GM18873 (cell line): ENCODE measurements at regions not wholly inside any gene's neighbourhood (a gene's known extent, or its start where the extent isn't known, plus 50 kb on each side); places are given as distances from the start of the nearest gene placed in this dataset.
"Not testable (repeated sequence)": the region's sequence is repeated elsewhere in the genome, so short reads cannot be mapped to it uniquely, and the experiment has no call there.

Experiments used
- ATAC-seq: cut with Tn5 transposase; IDR thresholded peaks from one replicate; pipeline ENCODE4 v1.9.1; 2021; ENCODE audit warnings: mild to moderate bottlenecking, moderate library complexity, moderate number of reproducible peaks; ENCODE audit not compliant: unreplicated experiment, low FRiP score

DNA sequence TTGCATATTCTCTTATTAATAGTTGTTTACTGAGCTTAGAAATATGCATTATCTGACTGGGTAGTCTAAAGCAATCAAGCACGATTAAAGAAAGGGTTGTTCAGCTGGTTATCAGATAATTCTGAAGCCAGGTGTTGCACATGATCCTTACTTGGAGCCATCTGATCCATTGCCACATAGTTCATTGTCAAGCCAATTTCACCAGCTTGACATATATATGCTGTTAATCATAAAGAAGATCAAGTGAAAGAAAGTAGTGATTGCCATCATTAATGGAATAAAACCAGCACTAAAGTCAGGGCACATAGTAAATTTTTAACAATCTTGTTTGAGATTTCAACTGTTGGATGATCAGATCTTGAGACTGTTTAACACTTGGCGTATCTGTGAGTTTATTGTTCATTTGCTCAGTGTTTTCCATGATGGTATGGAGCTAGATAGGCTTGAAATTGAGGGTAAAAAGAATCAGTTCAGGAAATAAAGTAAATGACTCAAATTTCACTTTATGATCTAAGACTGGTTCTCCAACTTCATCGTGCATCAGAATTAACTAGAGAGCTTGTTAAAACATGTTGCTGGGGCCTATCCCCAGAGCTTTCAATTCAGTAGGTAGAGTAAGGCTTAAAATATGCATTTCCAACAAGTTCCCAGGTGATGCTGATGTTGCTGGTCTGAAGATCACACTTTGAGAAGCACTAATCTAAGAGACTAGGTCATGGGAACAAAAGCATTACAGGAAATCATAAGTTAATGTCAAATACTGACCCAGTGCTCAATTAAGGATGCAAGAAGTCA, 539.6 kb downstream of the SATB2 start:
- no peak for ATAC-seq

DNA sequence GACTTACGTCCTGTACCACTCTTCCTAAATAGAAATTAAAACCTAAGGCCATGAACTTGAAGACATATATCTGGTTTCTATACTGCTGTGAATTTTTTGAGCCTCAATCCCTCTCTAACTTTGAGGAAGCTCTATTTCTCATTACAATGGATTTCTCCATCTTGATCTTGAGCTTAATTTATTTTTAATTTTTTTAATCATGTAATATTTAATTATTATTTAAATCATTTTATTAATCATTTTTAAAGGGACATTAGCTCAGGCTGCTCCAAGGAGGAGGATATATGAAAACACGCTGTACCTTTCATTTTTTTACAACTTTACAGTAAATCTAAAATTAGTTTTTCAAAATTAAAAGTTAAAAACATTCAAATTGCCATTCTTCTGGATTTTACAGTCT, 540.5 kb downstream of the SATB2 start:
- ATAC-seq = no peak

DNA sequence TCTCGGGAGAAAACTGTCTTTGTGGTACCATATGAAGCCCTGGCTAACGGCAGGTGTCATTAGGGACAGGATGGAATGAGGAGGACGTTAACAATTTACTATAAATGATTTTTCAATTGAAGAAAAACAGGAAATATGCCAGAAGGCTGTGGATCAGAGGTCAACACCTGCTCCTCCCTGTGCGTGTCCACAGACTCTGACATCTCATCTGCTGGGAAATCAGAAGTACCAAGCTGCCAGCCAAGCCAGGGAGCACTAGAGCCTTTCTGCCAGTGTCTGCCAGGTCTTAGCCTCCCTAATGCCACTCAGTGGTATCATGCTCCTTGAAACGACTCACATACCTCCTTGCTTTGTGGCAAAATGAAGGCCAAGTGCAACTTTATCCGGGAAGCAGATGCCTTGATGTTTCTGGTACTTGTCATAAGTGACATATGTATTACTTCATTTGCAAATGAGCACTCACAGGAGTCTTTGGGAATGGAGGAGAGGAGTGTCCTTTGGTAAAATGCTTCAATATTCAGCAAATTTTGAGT, 541.1 kb downstream of the SATB2 start:
- ATAC-seq = no peak

DNA sequence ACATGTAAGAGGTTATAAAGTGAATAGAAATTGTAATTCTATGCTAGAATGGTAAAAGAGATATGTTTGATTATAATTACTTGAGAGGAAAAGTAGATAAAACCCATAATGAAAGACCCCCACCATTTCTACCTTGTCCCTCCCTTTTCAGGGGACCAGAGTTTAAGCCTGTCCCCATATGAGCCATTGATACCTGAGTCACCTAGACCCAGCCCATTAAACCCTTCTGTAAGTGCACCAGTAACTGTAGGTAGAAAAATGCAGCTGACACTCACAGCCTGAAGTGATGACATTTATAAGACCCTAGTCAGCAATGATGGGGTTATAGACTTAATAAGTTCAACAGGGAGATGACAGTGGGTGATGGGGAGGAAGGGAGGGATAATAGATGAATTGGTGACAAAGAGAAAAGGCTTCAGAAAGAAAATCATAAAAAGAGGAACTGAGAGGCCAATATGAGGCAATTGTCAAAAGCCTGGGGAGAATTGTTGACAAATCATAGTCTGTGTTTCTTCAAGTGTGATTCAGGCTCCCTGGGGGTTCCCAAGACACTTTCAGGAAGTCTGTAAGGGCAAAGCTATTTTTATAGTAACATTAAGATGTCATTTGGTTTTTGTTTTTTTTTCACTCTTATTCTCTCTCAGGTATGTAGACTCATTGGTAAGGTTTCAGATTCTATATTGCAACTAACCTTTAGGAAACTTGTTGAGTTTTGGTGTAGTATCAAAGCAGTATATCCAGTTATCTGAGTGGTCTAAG, 544.2 kb downstream of the SATB2 start:
- ATAC-seq = peak; percentile 99

DNA sequence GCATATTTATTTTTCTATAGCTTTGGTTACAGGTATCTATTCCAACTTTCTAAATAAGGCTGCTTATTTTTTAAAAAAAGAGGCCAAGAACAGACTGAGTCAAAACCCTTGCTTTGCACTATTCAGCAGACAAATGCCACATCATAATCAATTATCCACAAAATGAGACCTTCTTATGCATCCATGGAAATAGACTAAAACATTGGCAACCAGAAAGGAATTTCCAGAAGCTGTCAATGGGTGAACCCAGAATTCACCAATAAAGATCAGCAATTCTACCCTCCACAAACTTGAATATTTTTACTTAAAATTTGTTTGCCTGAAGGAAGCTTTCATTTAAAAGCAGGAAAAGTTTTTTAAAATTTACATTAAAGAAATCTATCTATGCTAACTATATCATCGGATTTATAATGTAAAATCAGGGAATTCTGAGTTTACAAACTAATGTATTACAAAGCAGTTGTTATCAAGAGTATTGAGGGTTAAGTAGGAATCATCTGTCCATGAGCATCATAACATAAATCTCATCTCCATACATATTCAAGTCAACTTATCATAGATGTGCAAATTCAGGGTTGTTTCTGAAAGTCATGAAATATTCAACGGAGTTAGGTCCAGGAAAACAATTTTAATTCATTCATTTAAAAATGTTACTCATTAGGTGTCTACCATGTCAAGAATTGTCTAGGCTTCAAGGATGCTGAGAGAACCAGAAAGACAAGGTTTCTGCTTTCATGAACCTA, 548.0 kb downstream of the SATB2 start:
- no peak for ATAC-seq

DNA sequence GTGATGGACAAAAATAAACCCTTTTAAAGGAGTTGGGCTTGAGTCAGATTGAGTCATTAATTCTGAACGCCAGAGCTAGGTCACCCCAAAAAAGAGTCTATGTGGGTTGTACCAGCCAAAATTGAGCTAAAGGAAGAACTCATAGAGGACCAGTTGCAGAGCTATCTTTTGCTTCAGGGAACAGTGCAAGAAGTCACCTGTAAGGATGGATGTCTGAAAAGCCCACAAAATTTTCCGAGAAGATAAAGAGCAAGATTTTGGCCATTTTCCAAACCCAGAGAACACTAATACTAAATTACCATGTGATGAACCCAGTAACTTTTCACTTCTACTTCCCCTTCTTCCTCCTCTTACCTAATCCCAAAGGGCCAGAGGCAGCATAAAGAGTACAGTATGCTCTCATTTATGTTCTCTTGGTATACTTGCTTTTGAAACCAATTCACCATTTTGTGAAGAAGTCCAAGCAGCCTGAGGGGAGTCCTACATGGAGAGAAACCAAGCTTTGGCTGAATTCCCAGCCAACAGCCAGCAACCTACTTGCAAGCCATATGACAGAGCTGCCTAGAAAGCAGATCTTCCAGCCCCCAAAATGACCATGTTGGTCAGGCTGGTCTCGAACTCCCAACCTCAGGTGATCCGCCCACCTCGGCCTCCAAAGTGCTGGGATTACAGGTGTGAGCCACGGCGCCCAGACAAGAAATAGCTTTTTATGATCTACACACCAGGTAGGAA, 551.7 kb downstream of the SATB2 start:
- no peak for ATAC-seq

DNA sequence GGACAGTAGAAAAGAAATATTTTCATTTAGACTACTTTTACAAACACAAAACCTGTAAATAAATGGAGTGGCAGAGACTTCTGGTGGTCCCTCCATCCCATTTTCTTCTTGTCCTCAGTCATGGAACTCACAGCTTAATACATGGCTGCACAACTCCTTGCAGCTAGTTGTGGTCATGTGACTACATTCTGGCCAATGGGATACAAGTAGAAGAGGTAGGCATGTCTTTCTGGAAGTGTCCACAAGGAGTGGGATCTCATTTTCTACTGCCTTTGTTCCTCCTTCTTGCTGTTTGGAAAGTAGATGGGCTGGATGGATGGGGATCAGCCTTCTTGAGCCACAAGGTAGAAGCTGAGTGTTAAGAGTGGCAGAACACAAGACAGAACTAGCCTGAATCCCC, 555.8 kb downstream of the SATB2 start:
- ATAC-seq = no peak

DNA sequence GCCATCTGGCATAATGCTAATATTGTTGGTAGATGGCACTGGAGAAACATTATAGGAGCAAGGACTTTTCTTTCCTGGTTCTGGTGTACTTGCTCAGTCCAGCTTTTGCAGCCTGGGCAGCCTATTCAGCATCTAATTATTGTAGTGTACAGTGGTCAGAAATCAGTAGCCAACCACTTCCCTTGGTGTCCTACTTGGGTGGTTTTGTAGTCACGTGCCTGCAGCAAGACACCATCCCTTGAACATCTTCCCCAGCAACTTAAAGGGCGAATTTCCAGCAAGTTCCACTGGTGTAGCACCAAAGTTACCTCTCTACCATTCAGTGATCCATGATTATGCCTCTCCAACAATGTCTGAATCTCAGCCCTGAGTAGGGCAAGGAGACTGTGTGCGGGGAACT, 557.6 kb downstream of the SATB2 start:
- ATAC-seq = no peak

DNA sequence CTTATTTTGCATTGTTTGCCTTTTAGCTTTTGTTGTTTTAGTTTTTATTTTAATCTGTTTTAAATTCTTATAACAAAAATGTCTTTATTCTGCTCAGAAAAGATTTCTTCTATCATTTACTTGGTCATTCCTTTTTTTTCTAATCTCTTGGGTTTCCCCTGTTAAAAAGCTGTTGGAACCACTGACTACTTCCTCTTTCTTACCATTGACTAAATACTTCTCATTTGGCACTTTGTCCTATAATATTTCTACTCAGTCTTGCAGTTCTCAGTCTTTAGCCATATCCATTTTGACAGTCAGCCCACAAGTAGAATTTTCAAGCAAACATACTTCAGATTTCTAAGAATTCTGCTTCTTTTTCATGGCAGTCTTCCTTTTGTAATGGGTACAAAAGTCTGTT, 567.2 kb downstream of the SATB2 start:
- ATAC-seq = peak; percentile 72

DNA sequence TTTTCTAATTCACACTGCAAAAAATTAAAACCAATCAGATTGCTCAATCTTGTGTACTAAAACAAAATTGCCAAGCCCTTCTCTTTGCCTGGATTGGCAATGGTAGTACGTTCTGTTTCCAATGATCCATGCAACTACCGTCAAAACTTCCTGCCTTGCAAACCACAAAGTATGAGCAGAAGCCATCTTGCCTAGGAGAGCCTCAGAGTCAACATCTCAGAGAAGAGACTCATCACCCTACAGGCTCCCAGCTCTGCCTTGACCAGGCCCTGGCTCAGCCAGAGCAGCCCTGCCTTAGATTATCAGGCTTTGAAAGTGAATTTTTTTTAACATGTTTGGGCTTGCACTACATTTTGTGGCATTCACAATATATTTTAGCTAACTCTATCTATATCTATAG, 574.1 kb downstream of the SATB2 start:
- no peak for ATAC-seq

DNA sequence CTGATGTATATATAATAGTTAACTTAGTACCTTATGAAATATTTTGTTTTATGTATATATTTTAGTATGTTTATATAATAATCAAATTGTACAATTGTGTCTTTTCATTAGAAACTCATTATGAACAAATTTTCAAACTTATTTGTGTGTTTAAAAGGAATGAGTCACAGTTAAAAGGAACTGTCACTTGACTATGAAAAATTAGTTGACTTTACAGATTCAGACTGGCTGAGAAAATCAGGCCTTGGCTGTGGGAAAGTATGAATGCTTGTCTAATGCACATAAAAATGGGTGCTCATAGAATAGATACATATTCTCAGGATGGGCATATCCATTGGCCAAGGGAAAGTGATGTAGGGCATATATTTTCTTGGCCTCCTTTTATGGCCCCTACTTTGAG, 576.8 kb downstream of the SATB2 start:
- ATAC-seq = no peak

DNA sequence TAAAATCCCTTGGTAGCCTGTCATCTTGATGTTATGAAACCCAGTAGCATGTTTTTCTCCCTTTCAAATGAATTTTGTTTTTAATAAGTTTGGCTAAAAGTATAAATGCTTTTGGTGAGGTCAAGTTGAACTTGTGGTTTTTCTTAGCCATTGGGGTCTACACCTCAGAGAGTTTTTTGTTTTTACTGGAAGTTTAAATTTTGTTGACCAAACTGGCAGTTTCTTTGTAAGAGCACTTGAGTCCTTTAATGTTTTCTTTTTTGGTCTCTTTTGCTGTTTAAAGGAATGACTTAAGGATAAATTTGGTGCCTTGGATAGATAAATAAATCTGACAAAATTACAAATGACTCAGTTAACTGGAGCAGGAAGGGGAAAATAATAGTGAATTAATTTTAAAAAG, 577.3 kb downstream of the SATB2 start:
- no peak for ATAC-seq

DNA sequence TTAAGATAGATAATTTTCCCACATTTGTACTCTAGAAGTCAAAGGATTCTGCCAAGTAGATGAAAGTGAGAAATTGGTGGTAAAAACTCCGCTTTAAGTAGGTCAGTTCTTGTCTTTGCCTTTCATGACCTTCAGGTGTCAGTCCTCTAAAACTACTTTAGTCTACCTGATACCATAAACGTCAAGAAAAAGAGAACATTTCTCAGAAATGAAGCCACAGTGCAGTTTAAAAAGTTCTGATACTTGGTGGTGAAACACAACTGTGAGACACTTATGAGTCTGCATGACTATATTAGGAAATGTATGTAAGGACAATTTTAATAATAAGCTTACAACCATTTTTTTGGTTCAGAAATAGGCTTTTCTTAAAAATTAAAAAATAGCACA, 583.3 kb downstream of the SATB2 start:
- ATAC-seq = peak; percentile 64

DNA sequence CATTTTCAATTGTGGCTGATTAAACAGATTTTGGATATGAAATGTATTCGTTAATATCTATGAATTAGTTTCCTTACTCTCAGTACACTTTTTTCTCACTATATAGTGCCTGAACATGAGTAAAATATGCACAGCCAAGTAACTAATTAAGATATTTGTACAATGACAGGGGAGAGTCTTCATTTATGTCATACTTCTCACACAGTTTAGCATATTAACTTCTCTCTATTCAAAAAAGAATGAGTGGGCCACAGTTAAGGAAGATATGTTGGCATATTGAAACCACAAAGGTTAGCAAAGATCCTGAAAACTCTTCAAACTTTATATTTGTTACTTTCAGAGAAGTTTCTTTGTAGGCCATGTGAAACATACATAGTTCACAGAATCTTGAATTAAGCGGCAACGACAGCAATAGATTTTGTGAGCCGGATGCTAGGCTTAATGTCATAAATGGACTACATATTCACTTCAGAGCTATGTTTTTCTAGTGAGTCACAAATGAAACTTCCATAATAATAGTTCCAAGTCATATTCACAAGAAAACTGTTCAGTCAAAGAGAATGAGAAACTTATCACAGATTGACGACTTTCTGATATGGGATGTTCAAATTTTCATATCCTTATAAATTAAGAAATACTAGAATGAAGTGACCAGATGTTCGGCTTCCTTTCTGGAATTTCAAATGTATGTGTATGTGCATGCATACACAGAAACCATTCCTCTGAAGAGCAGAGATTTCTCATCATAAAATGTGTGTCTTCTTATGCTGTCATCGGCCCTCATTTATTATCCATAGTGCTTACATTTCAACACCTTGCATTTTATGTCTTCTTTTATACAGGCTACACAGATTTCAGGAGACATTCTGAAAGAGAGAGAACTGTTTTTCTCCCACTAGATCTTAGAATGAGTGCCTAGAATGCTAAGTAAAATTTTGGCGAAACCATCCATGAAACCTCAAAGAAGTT, 584.0 kb downstream of the SATB2 start:
- no peak for ATAC-seq

DNA sequence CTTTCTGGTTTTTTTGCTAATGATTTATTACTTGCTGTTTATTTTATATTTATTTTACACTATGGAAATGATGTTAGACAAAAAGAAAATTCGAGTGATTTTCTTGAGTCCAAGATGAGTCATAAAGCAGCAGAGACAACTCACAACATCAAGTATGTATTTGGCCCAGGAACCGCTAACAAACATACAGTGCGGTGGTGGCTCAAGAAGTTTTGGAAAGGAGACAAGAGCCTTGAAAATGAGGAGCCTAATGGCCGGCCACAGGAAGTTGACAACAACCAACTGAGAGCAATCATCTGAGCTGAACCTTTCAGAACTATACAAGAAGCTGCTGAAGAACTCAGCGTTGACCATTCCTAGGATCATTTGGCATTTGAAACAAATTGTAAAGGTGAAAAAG, 594.1 kb downstream of the SATB2 start:
- ATAC-seq = no peak

DNA sequence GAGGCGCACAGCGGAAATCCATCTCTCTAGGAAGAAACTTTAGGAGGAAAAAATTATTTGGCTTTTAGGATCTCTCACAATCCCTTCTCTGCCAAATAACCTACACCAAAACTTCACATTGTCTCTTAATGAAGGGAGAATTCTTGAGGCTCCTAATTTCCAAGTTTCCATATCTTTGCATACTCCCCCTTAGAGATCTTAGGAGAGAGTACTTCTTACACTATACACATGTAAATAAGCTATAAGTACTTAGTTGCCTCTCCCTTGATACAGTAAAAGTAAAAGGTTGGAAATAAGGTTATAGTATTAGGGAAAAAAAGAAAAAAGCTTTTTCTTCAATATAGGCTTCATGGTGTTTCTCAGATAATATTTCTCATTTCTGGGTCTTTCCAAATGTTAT, 596.7 kb downstream of the SATB2 start:
- no peak for ATAC-seq

DNA sequence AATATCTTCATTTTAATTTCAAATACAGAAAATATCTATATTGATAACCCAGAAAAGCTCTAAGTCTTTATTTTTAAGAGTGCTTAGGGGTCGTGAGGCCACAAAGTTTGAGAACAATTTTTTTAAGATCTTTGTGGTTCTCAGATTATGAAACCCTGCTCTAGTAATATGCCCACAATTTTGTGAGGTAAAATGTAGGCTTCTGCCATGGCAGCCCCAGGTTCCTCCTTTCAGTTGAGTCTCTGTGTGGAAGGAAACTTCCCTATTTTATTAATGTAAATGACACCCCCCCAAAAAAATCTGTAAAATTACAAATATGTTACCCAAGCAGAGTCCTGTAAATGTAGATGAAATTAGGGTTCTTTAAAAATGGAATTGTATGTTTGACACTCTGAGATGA, 600.5 kb downstream of the SATB2 start:
- no peak for ATAC-seq

DNA sequence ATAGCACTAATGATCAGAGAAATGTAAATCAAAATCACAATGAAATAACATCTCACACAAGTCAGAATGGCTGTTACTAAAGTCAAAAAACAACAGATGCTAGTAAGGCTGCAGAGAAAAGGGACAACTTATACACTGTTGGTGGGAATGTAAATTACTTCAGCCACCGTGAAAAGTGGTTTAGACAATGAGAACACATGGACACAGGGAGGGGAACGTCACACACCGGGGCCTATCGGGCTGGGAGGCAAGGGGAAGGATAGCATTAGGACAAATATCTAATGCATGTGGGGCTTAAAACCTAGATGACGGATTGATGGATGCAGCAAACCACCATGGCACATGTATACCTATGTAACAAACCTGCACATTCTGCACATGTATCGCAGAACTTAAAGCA, 602.0 kb downstream of the SATB2 start:
- ATAC-seq = not testable (repeated sequence)

DNA sequence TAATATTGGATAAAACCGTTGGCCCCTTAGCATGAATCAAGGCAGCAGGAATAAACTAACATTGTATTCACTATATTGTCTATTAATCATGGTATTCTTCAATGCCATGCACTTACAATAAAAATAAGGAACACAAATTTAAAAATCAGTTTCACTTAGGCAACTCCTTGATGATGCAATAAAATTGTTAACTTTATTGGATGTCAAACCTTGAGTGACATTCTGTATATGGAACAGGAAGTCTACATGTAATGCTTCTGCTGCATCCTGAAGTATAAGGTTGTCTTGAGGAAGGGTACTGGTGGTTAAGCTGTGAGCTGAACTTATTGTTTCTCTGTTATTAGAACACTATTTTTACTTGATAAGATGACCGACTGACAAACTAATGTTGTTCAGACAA, 605.5 kb downstream of the SATB2 start:
- ATAC-seq = no peak
